WTC11 (cell line): ENCODE measurements at regions not wholly inside any gene's neighbourhood (a gene's known extent, or its start where the extent isn't known, plus 50 kb on each side); places are given as distances from the start of the nearest gene placed in this dataset.

Source experiments
- ATAC-seq: fragments of 200-7000 bp; cut with Tn5 transposase; 2 replicates; pipeline ENCODE4 v1.10.0; 2021; ENCODE audit warnings: mild to moderate bottlenecking, moderate library complexity
- CTCF ChIA-PET: fragments of 300-600 bp; sonication (Branson Sonifier 250); formaldehyde crosslinking; loops from one replicate; lab custom pipeline; 2021; ENCODE audit warnings: antibody characterized with exemption; lab: Charles Lee
- POLR2A ChIA-PET: fragments of 350-600 bp; sonication (Branson Sonifier 250); formaldehyde crosslinking; loops from one replicate; lab custom pipeline; 2021; ENCODE audit warnings: antibody characterized with exemption; lab: Charles Lee
- DNase-seq: peaks from one replicate; pipeline ENCODE4 v3.0.0; 2021; ENCODE audit warnings: low spot score
- H3K27ac Mint-ChIP-seq: 2 replicates; pipeline ENCODE4 v1.8.0; 2021; ENCODE audit warnings: mixed read lengths
- H3K27me3 Mint-ChIP-seq: 2 replicates; pipeline ENCODE4 v1.8.0; 2021; ENCODE audit warnings: low read depth, mild to moderate bottlenecking, moderate library complexity, mixed read lengths
- H3K36me3 Mint-ChIP-seq: 2 replicates; pipeline ENCODE4 v1.8.0; 2021; ENCODE audit warnings: mixed read lengths
- H3K4me1 Mint-ChIP-seq: 2 replicates; pipeline ENCODE4 v1.8.0; 2022; ENCODE audit warnings: mixed read lengths
- H3K4me3 Mint-ChIP-seq: 2 replicates; pipeline ENCODE4 v1.8.0; 2021; ENCODE audit warnings: mild to moderate bottlenecking, moderate library complexity, mixed read lengths
- H3K9me3 Mint-ChIP-seq: 2 replicates; pipeline ENCODE4 v1.8.0; 2021; ENCODE audit warnings: mixed read lengths
- CBFB ChIP-seq: sonication (generic); formaldehyde crosslinking; IDR thresholded peaks from 2 replicates; pipeline ENCODE4 v1.8.1; 2022; ENCODE audit warnings: mild to moderate bottlenecking, low read depth, missing genetic modification reagents
- CREB1 ChIP-seq: sonication (generic); formaldehyde crosslinking; IDR thresholded peaks from 2 replicates; pipeline ENCODE4 v1.8.0; 2023; ENCODE audit warnings: mild to moderate bottlenecking, missing genetic modification reagents
- EMX1 ChIP-seq: fragments of 250-450 bp; sonication (Bioruptor Pico); IDR thresholded peaks from 2 replicates; pipeline ENCODE4 v1.8.0; 2021; ENCODE audit warnings: mild to moderate bottlenecking
- IRF2 ChIP-seq: sonication (generic); formaldehyde crosslinking; IDR thresholded peaks from 2 replicates; pipeline ENCODE4 v1.8.0; 2022; ENCODE audit warnings: low read depth, missing genetic modification reagents, borderline replicate concordance
- JAZF1 ChIP-seq: fragments of 250-450 bp; sonication (Bioruptor Pico); IDR thresholded peaks from 2 replicates; pipeline ENCODE4 v1.9.0; 2021; ENCODE audit warnings: moderate library complexity, mild to moderate bottlenecking, inconsistent platforms
- KAT7 ChIP-seq: sonication (generic); formaldehyde crosslinking; IDR thresholded peaks from 2 replicates; pipeline ENCODE4 v1.8.1; 2023; ENCODE audit warnings: missing genetic modification reagents, mild to moderate bottlenecking, borderline replicate concordance
- MYBL2 ChIP-seq: sonication (generic); formaldehyde crosslinking; IDR thresholded peaks from 2 replicates; pipeline ENCODE4 v1.8.1; 2023; ENCODE audit warnings: mild to moderate bottlenecking, moderate library complexity, missing genetic modification reagents
- NFYB ChIP-seq: sonication (generic); formaldehyde crosslinking; conservative IDR thresholded peaks from 2 replicates; pipeline ENCODE4 v1.8.0; 2022; ENCODE audit warnings: low read depth, missing genetic modification reagents
- NR3C1 ChIP-seq: sonication (generic); formaldehyde crosslinking; conservative IDR thresholded peaks from 2 replicates; pipeline ENCODE4 v1.8.1; 2023; ENCODE audit warnings: low read depth, mild to moderate bottlenecking, missing genetic modification reagents
- OVOL2 ChIP-seq: fragments of 250-450 bp; sonication (Bioruptor Pico); IDR thresholded peaks from 2 replicates; pipeline ENCODE4 v1.9.0; 2021; ENCODE audit warnings: mild to moderate bottlenecking, borderline replicate concordance
- SMAD4 ChIP-seq: sonication (generic); formaldehyde crosslinking; IDR thresholded peaks from 2 replicates; pipeline ENCODE4 v1.8.0; 2022; ENCODE audit warnings: mild to moderate bottlenecking, missing genetic modification reagents
- TEAD4 ChIP-seq: sonication (generic); formaldehyde crosslinking; IDR thresholded peaks from 2 replicates; pipeline ENCODE4 v1.8.0; 2022; ENCODE audit warnings: mild to moderate bottlenecking, missing genetic modification reagents
- ZNF263 ChIP-seq: sonication (generic); formaldehyde crosslinking; IDR thresholded peaks from 2 replicates; pipeline ENCODE4 v1.8.1; 2022; ENCODE audit warnings: low read depth, mild to moderate bottlenecking, moderate library complexity, missing genetic modification reagents
- ZNF396 ChIP-seq: fragments of 250-450 bp; sonication (Bioruptor Pico); IDR thresholded peaks from 2 replicates; pipeline ENCODE4 v1.8.0; 2021; ENCODE audit warnings: mild to moderate bottlenecking, moderate library complexity, borderline replicate concordance
- TF ChIP-seq, protein P1 (sequence below): sonication (generic); formaldehyde crosslinking; IDR thresholded peaks from 2 replicates; pipeline ENCODE4 v1.8.1; 2023; ENCODE audit warnings: mild to moderate bottlenecking, missing genetic modification reagents
- TF ChIP-seq, protein P2 (sequence below): sonication (generic); formaldehyde crosslinking; conservative IDR thresholded peaks from 2 replicates; pipeline ENCODE4 v1.8.1; 2022; ENCODE audit warnings: mild to moderate bottlenecking, missing genetic modification reagents
- TF ChIP-seq, protein P3 (sequence below): fragments of 200-600 bp; IDR thresholded peaks from 2 replicates; pipeline ENCODE4 v1.8.0; 2022; ENCODE audit warnings: antibody characterized with exemption
- TF ChIP-seq, protein P4 (sequence below): sonication (generic); formaldehyde crosslinking; IDR thresholded peaks from 2 replicates; pipeline ENCODE4 v1.8.1; 2022; ENCODE audit warnings: mild to moderate bottlenecking, moderate library complexity, missing genetic modification reagents
- TF ChIP-seq, protein P5 (sequence below): fragments of 250-450 bp; sonication (Bioruptor Pico); IDR thresholded peaks from 2 replicates; pipeline ENCODE4 v1.9.0; 2021; ENCODE audit warnings: moderate library complexity, mild to moderate bottlenecking, inconsistent platforms, borderline replicate concordance
- TF ChIP-seq, protein P6 (sequence below): sonication (generic); formaldehyde crosslinking; IDR thresholded peaks from 2 replicates; pipeline ENCODE4 v1.8.0; 2022; ENCODE audit warnings: mild to moderate bottlenecking, missing genetic modification reagents
- TF ChIP-seq, protein P7 (sequence below): sonication (generic); formaldehyde crosslinking; IDR thresholded peaks from 2 replicates; pipeline ENCODE4 v1.8.1; 2022; ENCODE audit warnings: missing genetic modification reagents, borderline replicate concordance
- TF ChIP-seq, protein P8 (sequence below): sonication (generic); formaldehyde crosslinking; IDR thresholded peaks from 2 replicates; pipeline ENCODE4 v1.8.1; 2022; ENCODE audit warnings: low read depth, mild to moderate bottlenecking, moderate library complexity, missing genetic modification reagents, borderline replicate concordance

DNA sequence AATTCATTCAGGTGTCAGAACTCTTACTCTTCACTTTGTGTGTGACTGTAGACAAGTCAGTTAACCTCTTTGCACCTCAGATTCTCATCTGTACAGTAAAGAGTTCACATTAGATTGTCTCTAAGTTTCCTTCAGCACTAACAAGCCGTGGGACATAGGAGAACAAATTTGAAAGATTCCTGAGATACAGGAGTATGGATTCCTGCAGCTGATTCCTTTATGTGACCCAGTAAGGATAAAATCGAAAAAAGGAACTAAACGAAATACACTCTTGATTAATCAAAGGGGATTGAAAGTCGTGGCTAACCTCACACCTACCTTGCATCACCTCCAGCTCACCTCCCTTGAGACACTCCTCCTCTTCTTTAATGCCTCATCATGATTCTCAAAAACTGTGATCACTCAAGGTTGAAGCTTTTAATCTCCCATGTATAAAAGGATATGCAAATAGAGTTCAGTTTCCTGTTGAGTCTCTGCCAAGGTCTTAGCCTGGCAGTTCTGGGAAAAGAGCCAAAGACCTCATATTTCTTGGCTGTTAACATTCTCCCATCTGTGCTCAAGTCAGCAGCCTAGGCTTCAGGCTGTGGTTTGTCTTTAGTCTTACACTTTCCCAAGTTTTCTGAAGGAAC lies 156.6 kb downstream of the DAD1 start:
- Mint-ChIP-seq H3K9me3 (no peaks in the 10 kb centered on the region), H3K4me1 (peaks cover 6% of the 10 kb centered on the region), H3K27me3 (no peaks in the 10 kb centered on the region), H3K36me3 (no peaks in the 10 kb centered on the region), H3K27ac (peak overlapping the region; percentile 48; the same call in 1 of the 2 replicates), H3K4me3 (no peak overlapping the region)
- no peak for ATAC-seq
- POLR2A ChIA-PET: no interaction called here
- CTCF ChIA-PET: interaction anchor here (0.7 to 1.7 kb wide), 5 partner anchors 12 to 232 kb away, joined by 3 to 5 read pairs (median 3); no protein-coding TSS in a partner anchor
- TF ChIP-seq, protein P1, sequence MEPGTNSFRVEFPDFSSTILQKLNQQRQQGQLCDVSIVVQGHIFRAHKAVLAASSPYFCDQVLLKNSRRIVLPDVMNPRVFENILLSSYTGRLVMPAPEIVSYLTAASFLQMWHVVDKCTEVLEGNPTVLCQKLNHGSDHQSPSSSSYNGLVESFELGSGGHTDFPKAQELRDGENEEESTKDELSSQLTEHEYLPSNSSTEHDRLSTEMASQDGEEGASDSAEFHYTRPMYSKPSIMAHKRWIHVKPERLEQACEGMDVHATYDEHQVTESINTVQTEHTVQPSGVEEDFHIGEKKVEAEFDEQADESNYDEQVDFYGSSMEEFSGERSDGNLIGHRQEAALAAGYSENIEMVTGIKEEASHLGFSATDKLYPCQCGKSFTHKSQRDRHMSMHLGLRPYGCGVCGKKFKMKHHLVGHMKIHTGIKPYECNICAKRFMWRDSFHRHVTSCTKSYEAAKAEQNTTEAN (CRISPR knock-in tag): no peak
- TF ChIP-seq ZNF263 (CRISPR knock-in tag) (no peak), IRF2 (no peak), NR3C1 (no peak), KAT7 (CRISPR knock-in tag) (no peak), NFYB (no peak), TEAD4 (CRISPR knock-in tag) (no peak), JAZF1 (CRISPR knock-in tag) (no peak)
- TF ChIP-seq, protein P2, sequence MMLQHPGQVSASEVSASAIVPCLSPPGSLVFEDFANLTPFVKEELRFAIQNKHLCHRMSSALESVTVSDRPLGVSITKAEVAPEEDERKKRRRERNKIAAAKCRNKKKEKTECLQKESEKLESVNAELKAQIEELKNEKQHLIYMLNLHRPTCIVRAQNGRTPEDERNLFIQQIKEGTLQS (CRISPR knock-in tag): no peak
- TF ChIP-seq, protein P3, sequence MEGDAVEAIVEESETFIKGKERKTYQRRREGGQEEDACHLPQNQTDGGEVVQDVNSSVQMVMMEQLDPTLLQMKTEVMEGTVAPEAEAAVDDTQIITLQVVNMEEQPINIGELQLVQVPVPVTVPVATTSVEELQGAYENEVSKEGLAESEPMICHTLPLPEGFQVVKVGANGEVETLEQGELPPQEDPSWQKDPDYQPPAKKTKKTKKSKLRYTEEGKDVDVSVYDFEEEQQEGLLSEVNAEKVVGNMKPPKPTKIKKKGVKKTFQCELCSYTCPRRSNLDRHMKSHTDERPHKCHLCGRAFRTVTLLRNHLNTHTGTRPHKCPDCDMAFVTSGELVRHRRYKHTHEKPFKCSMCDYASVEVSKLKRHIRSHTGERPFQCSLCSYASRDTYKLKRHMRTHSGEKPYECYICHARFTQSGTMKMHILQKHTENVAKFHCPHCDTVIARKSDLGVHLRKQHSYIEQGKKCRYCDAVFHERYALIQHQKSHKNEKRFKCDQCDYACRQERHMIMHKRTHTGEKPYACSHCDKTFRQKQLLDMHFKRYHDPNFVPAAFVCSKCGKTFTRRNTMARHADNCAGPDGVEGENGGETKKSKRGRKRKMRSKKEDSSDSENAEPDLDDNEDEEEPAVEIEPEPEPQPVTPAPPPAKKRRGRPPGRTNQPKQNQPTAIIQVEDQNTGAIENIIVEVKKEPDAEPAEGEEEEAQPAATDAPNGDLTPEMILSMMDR: no peak
- DNase-seq: no peak

DNA sequence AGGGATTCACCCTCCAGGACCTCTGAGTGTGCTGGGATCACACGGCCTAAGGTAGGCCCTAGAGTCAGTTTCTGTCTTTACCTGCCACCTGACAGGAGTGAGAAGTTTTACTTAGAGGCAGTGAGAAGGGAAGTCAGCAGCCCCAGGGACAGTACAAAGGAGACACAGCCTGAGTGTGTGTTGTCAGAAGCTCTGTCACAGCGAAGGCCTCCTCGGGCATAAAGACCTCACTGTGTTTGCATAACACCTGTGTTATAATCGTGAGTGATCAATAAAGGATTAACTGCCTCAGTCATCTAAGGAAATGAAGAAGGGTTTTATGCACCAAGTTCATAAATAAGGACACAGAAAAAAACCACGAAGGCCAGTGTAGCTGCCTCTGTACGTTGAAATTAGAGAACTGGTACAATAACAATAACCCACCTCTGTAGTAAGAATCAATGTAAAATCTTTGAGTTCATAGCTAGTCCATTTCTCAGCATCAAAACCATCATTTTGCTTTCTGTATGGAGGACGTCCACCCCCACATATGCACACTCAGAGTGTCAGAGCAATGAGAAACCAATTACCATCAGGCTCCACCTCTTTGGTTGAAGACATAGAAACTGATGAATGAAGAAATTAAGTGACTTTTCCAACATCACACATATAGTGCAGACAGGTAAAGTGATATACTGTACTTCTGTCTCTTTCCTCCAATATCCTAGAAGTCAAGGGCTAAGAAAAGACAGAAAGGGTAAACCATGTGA lies 159.3 kb downstream of the DAD1 start:
- no peaks in the 10 kb centered on the region for H3K9me3 Mint-ChIP-seq
- no peaks in the 10 kb centered on the region for H3K36me3 Mint-ChIP-seq
- DNase-seq: no peak
- CTCF ChIA-PET: interaction anchor here (0.6 kb wide), 1 partner anchor 397 kb away, joined by 3 read pairs; no protein-coding TSS in a partner anchor
- no peak for ATAC-seq
- no peaks in the 10 kb centered on the region for H3K27me3 Mint-ChIP-seq
- no peak for TF ChIP-seq SMAD4 (CRISPR knock-in tag)
- TF ChIP-seq MYBL2 (CRISPR knock-in tag): no peak
- TF ChIP-seq ZNF396 (CRISPR knock-in tag): no peak
- TF ChIP-seq, all 79 proteins: peak for 0
- Mint-ChIP-seq H3K4me1 (peaks cover 6% of the 10 kb centered on the region), H3K4me3 (no peak overlapping the region), H3K27ac (no peak overlapping the region)
- POLR2A ChIA-PET: no interaction called here

DNA sequence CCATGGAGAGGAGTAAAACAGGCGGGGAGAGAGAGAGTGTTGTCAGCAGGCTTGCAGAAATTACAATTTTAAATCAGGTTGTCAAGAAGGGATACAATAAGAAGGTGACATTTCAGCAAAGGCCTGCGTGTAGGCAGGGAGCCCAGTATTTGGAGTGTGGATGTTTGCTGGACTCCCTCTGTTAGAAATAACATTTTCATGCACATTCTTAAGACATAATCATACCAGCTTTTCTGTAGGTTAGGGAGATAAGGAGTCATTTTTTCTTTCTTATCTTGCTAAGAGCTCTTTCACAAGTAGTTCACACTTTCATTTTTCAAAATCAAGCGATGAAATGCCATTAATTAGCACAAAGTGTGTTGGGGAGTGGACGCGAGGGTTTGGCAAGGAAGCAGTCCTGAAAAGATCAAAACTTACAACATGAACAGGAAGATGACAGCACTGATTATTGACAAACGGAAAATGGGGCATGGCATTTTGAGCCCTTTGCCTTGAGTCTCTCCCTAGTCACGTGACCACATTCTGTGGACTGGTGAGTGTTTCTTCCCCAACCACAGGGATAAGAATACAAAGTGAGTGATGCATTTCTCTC lies 160.2 kb downstream of the DAD1 start:
- H3K36me3 Mint-ChIP-seq: no peaks in the 10 kb centered on the region
- no peak overlapping the region for H3K4me3 Mint-ChIP-seq
- ChIA-PET POLR2A (no interaction called here), CTCF (no interaction called here)
- no peaks in the 10 kb centered on the region for H3K27me3 Mint-ChIP-seq
- H3K9me3 Mint-ChIP-seq: no peaks in the 10 kb centered on the region
- ATAC-seq (no peak), DNase-seq (no peak)
- H3K27ac Mint-ChIP-seq: no peak overlapping the region
- H3K4me1 Mint-ChIP-seq: peaks cover 6% of the 10 kb centered on the region
- TF ChIP-seq, protein P4, sequence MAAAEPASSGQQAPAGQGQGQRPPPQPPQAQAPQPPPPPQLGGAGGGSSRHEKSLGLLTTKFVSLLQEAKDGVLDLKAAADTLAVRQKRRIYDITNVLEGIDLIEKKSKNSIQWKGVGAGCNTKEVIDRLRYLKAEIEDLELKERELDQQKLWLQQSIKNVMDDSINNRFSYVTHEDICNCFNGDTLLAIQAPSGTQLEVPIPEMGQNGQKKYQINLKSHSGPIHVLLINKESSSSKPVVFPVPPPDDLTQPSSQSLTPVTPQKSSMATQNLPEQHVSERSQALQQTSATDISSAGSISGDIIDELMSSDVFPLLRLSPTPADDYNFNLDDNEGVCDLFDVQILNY (CRISPR knock-in tag): no peak
- TF ChIP-seq, protein P5, sequence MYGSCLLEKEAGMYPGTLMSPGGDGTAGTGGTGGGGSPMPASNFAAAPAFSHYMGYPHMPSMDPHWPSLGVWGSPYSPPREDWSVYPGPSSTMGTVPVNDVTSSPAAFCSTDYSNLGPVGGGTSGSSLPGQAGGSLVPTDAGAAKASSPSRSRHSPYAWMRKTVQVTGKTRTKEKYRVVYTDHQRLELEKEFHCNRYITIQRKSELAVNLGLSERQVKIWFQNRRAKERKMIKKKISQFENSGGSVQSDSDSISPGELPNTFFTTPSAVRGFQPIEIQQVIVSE (CRISPR knock-in tag): no peak
- TF ChIP-seq EMX1 (CRISPR knock-in tag): no peak
- TF ChIP-seq, protein P6, sequence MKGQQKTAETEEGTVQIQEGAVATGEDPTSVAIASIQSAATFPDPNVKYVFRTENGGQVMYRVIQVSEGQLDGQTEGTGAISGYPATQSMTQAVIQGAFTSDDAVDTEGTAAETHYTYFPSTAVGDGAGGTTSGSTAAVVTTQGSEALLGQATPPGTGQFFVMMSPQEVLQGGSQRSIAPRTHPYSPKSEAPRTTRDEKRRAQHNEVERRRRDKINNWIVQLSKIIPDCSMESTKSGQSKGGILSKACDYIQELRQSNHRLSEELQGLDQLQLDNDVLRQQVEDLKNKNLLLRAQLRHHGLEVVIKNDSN (CRISPR knock-in tag): no peak
- TF ChIP-seq, protein P7, sequence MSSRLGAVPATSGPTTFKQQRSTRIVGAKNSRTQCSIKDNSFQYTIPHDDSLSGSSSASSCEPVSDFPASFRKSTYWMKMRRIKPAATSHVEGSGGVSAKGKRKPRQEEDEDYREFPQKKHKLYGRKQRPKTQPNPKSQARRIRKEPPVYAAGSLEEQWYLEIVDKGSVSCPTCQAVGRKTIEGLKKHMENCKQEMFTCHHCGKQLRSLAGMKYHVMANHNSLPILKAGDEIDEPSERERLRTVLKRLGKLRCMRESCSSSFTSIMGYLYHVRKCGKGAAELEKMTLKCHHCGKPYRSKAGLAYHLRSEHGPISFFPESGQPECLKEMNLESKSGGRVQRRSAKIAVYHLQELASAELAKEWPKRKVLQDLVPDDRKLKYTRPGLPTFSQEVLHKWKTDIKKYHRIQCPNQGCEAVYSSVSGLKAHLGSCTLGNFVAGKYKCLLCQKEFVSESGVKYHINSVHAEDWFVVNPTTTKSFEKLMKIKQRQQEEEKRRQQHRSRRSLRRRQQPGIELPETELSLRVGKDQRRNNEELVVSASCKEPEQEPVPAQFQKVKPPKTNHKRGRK: no peak
- TF ChIP-seq, protein P8, sequence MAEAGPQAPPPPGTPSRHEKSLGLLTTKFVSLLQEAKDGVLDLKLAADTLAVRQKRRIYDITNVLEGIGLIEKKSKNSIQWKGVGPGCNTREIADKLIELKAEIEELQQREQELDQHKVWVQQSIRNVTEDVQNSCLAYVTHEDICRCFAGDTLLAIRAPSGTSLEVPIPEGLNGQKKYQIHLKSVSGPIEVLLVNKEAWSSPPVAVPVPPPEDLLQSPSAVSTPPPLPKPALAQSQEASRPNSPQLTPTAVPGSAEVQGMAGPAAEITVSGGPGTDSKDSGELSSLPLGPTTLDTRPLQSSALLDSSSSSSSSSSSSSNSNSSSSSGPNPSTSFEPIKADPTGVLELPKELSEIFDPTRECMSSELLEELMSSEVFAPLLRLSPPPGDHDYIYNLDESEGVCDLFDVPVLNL: no peak
- no peak for TF ChIP-seq OVOL2 (CRISPR knock-in tag)
- TF ChIP-seq CREB1 (CRISPR knock-in tag): no peak
- TF ChIP-seq NR3C1: no peak
- no peak for TF ChIP-seq CBFB (CRISPR knock-in tag)
